ENCODE measurements at regions not wholly inside any gene's neighbourhood (a gene's known extent, or its start where the extent isn't known, plus 50 kb on each side); places are given as distances from the start of the nearest gene placed in this dataset.

DNA sequence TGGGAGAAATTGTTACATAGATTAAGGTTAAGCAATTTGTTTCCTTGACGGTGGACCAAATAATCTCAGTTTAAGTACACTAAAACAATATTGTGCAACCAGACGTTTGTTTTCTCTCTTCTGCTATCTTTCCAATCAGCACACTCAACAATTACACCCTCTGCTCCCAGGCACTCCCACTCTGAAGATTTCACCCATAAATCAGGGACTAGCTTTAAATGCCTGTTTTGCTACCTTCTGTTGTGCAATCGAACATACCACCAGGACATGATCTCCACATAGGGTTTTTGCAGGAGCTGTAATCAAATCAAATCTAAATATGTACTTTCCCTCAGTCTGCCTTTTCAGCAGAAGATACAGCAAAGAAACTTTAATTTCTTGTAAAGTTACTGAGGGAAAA, 405.8 kb upstream of the TLE4 start:
- no peak for DNase-seq
- H3K27ac ChIP-seq, result no peak overlapping the region
- no peaks in the 10 kb centered on the region for H3K27me3 ChIP-seq
- intact Hi-C loops (cut with DNase I; ENCODE audit: low total_unique reads), result no loop called here
- no peaks in the 10 kb centered on the region for H3K36me3 ChIP-seq
- H3K4me1 ChIP-seq, result no peaks in the 10 kb centered on the region
- H3K9me3 ChIP-seq, result no peaks in the 10 kb centered on the region
- H3K4me3 ChIP-seq, result no peak overlapping the region
- TF ChIP-seq, protein P1, sequence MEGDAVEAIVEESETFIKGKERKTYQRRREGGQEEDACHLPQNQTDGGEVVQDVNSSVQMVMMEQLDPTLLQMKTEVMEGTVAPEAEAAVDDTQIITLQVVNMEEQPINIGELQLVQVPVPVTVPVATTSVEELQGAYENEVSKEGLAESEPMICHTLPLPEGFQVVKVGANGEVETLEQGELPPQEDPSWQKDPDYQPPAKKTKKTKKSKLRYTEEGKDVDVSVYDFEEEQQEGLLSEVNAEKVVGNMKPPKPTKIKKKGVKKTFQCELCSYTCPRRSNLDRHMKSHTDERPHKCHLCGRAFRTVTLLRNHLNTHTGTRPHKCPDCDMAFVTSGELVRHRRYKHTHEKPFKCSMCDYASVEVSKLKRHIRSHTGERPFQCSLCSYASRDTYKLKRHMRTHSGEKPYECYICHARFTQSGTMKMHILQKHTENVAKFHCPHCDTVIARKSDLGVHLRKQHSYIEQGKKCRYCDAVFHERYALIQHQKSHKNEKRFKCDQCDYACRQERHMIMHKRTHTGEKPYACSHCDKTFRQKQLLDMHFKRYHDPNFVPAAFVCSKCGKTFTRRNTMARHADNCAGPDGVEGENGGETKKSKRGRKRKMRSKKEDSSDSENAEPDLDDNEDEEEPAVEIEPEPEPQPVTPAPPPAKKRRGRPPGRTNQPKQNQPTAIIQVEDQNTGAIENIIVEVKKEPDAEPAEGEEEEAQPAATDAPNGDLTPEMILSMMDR (IDR thresholded peaks at IDR 0.05), result no peak

DNA sequence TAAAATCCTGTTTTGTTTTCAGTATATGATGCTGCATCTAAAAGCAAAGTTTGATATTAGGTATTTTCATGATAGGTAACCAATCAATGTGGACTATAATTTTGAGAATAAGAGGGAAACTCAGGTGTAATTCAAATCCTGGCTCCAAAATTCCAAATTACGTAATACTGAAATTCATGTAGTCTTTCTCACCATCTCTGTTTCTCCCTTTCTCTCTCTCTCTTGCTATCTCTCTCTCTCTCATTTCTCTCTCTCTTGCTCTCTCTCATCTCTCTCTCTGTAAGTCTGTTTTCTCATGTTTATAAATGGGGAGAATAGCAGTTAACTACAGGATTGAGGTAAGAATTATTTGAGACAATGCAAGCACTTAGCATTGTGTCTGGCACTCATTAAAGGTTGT, 401.1 kb upstream of the TLE4 start:
- H3K4me1 ChIP-seq, result no peaks in the 10 kb centered on the region
- no peak for TF ChIP-seq POLR2A (IDR thresholded peaks at IDR 0.05)
- TF ChIP-seq, protein P1 (IDR thresholded peaks at IDR 0.05), result no peak
- H3K27me3 ChIP-seq, result no peaks in the 10 kb centered on the region
- H3K36me3 ChIP-seq, result no peaks in the 10 kb centered on the region
- intact Hi-C loops (cut with DNase I; ENCODE audit: low total_unique reads), result no loop called here
- H3K4me3 ChIP-seq, result no peak overlapping the region
- no peak for DNase-seq
- no peak overlapping the region for H3K27ac ChIP-seq
- no peaks in the 10 kb centered on the region for H3K9me3 ChIP-seq

DNA sequence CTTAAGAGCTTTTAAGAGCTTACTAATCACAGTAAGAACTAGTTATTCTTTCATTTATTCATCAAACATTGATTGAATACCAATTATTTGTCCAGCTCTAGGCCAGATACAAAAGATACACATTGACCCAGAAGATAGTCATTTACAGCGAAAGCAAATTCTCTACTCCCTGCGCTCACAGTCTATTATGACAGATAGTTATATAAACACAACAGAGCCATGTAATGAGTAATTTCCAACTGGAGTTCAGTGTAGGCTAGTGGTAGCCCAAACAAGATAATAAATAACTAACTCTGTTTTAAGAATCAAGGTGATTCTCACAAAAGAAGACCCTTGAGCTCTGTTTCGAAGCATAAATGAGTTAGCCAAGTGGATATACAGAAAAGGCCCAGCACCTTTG, 397.8 kb upstream of the TLE4 start:
- Histone ChIP-seq H3K4me1 (no peaks in the 10 kb centered on the region), H3K27ac (no peak overlapping the region), H3K9me3 (no peaks in the 10 kb centered on the region), H3K36me3 (no peaks in the 10 kb centered on the region), H3K4me3 (no peak overlapping the region), H3K27me3 (no peaks in the 10 kb centered on the region)
- no peak for DNase-seq
- intact Hi-C loops (cut with DNase I; ENCODE audit: low total_unique reads), result no loop called here
- no peak for TF ChIP-seq POLR2A (IDR thresholded peaks at IDR 0.05)
- TF ChIP-seq, protein P1 (IDR thresholded peaks at IDR 0.05), result no peak

DNA sequence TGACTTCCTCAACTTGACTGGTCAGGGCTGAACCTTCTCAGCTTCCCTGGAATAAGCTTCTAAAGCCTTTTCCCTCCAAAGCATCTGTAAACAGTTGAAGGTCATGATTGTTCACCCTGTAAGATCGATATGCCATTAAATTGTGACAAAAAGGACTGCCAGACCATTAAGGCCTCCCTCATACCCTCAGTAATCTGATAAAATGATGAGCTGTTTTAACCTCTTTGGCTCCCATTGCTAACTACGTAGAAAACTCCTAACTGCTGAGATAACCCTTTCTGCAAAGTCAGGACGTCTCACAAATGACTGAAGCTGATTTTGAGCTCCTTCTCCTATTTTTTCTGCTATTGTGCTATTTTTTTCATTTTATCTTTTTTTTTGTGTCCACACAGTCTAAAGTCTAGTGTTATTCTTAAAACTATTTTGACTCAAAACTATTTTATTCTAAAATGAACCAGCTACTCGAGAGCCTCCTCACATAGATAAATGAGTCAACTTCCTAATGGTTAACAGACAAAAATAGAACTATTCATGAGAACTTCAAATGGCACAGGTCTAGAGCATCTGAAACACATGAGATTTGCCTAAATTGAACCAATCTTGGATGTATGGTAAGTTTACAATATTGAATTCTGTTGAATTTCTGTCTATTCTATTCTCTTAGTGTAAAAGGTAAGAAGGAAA, 395.6 kb upstream of the TLE4 start:
- H3K27me3 ChIP-seq, result no peaks in the 10 kb centered on the region
- intact Hi-C loops (cut with DNase I; ENCODE audit: low total_unique reads), result no loop called here
- H3K4me3 ChIP-seq, result no peak overlapping the region
- H3K27ac ChIP-seq, result no peak overlapping the region
- TF ChIP-seq, protein P1 (IDR thresholded peaks at IDR 0.05), result no peak
- TF ChIP-seq POLR2A (IDR thresholded peaks at IDR 0.05), result no peak
- DNase-seq, result no peak
- no peaks in the 10 kb centered on the region for H3K36me3 ChIP-seq
- no peaks in the 10 kb centered on the region for H3K4me1 ChIP-seq
- no peaks in the 10 kb centered on the region for H3K9me3 ChIP-seq

DNA sequence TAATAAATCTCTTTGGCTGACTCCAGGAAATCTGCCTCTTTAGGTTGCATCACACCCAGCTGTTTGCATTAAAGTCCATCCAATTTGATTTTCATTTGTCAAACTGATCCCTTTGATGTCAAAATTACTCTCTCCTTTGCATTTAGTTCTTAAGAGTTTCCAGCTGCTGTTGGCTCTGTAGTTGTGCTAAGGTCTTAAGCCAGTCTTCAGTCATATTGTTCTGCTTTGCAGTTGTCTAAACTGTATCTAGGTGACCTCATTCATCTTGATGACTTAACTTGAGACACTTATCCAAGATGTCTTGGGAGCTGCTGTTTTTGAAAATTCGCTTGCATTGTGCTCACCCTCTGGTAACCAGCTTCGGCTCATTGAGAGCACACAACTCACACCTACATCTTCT, 386.9 kb upstream of the TLE4 start:
- H3K27ac ChIP-seq, result no peak overlapping the region
- no peaks in the 10 kb centered on the region for H3K4me1 ChIP-seq
- intact Hi-C loops (cut with DNase I; ENCODE audit: low total_unique reads), result no loop called here
- H3K36me3 ChIP-seq, result no peaks in the 10 kb centered on the region
- H3K4me3 ChIP-seq, result no peak overlapping the region
- DNase-seq, result no peak
- no peaks in the 10 kb centered on the region for H3K27me3 ChIP-seq
- TF ChIP-seq, protein P1 (IDR thresholded peaks at IDR 0.05), result no peak
- TF ChIP-seq POLR2A (IDR thresholded peaks at IDR 0.05), result no peak
- H3K9me3 ChIP-seq, result no peaks in the 10 kb centered on the region

Measured in uterus (tissue), 3 donors.